COLO829 (cell line): ENCODE measurements at regions not wholly inside any gene's neighbourhood (a gene's known extent, or its start where the extent isn't known, plus 50 kb on each side); places are given as distances from the start of the nearest gene placed in this dataset.

Source experiments
- DNase-seq: peaks from one replicate; pipeline ENCODE4 v3.0.0; 2012; ENCODE audit warnings: low spot score

GRCh38 chr17:34776456-34777443 is 184.5 kb downstream of the CCT6B start:
- DNase-seq, result no peak

GRCh38 chr17:34773036-34773435 is 188.2 kb downstream of the CCT6B start:
- DNase-seq, result no peak

DNA sequence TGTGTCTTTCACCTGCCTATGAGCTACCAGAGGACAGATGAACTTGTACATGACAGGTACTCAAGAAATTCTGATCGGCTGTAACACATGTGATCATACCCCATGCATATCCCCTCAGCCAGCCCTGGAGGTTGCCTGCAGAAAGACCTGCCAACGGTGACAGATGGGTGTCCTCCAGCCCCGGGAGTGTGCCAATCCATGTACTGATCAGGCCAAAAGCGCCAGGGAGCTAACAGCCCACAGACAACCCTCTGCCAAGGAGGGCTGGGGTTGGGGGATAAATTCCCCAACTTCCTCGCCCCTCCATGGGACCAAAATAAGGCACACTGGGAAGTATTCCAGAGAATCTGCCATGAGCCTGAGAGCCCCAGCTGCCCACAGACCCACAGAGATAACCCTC is 189.4 kb downstream of the CCT6B start:
- DNase-seq, result no peak

GRCh38 chr17:34770586-34770985 is 190.7 kb downstream of the CCT6B start:
- no peak for DNase-seq

- no peak for DNase-seq
Measured at GRCh38 chr17:34769899-34770298, 190.5 kb downstream of the TMEM132E start.

DNA sequence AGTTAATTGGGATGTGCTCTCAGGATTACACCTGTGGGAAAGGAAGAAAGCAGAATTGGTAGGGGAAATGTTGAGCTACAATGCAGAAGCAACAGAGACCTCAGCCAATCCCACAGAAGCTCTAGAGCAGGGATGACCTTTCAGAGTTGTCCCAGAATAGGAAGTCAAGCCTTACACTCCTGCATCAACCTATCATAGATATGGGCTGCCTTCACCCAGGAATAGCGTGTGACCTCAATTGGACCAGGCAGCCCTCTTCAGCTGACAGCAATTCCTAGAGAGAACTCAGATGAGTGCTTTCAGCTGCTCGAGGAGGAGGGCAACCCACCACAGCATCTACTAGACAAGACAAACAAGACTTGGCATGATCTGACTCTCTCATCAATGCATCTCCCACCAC is 189.7 kb downstream of the TMEM132E start:
- DNase-seq, result no peak

DNA sequence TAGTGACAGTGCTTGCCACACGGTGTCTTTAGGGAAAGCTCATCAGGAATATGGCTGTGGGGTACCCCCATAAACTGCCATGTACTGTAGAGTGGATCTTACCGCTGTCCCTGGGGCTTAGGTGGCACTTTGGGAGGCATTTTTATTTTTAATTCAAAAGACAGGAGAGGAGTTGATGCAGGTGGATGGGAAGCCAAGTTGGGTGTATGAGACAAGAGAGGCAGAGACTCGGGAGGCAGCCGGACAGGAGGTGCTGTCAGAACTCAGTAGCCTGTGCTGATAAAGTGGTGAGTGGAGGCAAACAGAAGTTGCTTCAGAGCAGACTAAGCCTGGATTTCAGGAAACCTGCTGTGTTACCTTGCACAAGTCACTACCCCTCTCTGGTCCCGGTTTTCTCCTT is 185.9 kb downstream of the TMEM132E start:
- no peak for DNase-seq

GRCh38 chr17:34764716-34765115 is 185.3 kb downstream of the TMEM132E start:
- no peak for DNase-seq

DNA sequence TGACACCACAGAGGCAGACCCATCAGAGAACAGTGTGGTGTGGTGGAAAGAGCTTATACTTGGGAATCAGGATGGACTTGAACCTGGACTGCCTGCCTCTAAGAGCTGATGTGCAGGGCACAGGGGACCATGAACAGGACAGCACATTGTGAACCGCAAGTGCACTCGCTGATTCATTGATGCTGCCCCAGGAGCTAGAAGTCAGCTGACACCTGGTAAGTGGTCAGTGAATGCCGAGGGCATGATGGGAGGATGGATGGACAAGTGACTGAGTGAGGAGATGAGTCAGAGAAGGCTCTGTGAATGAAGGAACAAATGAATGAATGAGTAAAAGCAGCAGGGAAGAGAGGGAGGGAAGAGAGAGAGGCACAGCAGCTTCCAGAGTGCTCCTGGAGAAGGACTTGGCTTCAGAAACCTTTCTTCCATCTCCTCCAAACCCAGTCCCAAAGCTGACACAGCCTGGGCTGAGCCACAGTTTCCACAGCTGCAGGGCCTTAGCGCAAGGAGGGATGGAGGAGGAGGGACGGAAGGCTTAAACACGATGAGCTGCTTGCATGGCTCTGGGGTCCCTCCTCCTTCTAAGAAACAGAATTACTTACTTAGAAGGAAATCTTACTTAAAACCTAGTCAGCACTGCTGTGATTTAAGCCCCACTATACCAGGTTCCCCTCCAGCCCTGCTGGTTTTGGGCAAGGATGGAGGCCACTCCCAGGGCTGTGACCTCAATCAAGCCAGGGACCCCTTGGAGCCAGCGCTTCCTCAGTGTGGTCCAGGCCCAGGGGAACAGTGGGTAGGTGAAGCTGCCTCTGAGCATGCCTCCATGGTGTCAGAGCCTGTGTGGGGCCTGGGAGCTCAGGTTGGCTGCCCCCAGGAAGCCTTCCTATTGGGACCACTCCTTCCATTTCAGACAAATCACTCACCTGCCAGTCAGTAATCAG is 184.6 kb downstream of the TMEM132E start:
- peak; percentile 31 for DNase-seq

DNA sequence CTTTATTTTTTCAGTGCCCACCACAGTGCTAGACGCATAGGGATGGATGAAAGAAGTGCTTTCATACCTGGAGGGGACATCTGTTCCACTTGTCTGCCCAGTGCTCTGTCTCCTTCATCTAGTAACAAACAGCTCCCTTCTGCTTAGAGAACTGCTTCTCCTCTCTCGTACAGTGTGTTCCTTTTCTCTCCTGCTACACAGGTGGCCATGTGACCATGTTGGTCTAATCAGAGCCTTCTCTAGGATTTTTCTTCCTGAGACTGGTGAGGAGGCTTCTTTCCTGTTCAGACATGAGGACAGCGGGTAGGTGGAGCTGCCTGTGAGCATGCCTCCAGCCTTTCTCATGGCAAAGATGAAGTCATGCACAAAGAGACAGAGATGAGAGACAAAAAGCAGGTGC is 182.7 kb downstream of the TMEM132E start:
- no peak for DNase-seq

- DNase-seq, result no peak
Measured at GRCh38 chr17:34761646-34762045, 182.3 kb downstream of the TMEM132E start.

GRCh38 chr17:34760931-34761495 is 181.6 kb downstream of the TMEM132E start:
- no peak for DNase-seq

- DNase-seq, result no peak
Measured at GRCh38 chr17:34758718-34759117, 179.3 kb downstream of the TMEM132E start.

DNA sequence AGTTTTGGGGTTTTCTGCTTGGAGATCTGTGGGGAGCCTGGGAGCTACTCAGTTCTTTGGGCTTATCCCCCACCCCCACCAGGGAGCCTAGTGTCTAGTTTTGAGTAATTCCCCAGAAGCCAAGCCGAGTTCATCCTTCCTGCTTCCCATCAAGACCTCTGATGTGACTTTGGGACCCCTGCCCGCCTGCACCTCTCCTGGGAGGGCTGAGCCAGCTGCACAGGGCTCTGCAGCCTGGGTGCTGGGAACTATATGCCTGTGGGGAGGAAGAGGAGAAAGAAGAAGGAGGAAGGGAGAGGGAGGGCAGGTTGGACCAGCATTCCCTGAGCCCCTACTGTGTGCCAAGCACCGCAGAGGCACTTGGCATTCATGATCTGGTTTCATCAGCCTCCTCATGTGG is 178.9 kb downstream of the TMEM132E start:
- DNase-seq, result no peak

DNA sequence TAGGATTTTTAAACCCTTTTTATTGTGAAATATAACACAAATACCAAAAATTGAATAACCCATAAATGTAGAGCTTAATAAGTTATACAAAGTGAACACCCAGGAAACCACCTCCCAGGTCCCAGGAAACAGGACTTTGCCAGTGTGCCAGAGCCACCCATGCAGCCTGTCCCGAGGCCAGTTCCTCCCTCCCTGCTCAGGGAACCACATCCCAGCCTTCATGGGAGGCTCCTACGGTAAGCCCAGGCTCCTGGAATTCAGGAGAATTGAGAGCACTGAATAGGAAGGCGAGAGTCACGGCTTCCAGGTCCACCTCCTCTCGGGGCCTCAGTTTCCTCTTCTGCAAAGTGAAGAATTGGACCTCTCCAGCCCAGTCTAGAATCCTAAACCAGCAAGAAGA is 178.2 kb downstream of the TMEM132E start:
- no peak for DNase-seq

DNA sequence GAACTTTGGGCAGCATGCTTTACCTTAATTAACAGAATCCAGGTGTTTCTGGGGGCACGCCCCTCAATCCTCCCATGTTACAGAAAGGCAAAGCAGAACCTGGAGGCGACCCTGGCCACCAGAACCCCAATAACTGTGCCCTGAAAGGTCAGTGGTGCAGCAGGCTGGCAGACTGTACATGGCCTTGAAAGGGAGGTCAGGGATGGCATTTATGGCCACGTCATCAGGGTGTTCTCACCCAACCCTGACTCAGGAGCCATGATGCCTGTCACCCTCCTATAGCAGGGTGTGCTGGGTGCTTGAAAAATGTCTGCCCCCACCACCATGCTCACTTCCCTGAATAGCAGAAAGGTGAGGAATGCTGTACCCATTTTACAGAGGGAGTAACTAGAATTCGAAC is 177.7 kb downstream of the TMEM132E start:
- DNase-seq, result no peak

DNA sequence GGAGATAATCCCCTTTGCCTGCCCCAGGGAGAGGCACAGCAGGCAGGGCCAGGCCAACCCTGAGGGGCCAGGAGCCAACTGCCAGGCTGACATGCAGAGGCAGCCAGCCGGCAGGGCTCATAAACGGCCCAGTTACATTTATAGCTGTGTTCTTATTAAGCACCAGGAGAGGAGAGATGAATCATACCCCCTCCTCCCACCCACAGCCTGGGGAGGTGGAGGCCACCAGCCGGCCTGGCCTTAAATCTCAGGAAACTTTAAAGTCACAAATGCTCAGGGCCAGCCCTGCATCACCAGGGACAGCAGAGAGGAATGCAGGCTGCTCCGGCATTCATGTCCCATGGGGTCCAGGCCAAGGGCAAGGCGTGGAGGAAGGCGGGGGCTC is 177.2 kb downstream of the TMEM132E start:
- DNase-seq, result no peak

DNA sequence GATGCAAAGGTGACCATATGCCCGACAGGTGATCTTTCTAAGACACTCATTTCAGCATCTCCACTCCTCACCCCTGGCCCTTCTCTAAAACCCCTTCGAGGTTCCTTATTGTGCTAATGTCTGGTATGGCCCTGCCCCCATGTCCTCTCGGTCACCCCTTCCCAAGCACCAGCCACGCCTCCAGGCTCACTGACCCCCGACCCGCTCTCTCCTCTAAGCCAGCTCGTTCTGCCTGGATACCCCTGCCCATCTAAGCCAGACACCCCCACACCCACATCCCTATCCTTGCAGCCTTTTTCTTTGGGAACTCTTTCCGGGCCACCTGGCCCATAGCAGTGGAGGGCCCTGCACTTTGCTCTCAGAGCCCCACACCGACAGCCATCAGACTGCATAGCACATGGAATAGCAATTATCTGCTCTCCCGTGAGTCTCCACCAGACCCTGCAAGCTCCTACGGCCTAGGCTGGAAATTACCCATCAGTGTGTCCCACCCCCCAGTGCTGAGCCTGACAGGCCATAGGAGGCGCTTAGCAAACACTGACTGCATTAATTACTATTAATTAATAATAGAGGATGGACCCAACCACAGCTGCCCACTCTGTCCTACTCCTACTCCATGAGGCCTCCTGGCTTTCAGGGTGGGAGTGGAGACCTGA is 176.7 kb downstream of the TMEM132E start:
- DNase-seq, result no peak

- DNase-seq, result no peak
Measured at GRCh38 chr17:34755371-34755770, 176.0 kb downstream of the TMEM132E start.

- no peak for DNase-seq
Measured at GRCh38 chr17:34750004-34750403, 170.6 kb downstream of the TMEM132E start.

DNA sequence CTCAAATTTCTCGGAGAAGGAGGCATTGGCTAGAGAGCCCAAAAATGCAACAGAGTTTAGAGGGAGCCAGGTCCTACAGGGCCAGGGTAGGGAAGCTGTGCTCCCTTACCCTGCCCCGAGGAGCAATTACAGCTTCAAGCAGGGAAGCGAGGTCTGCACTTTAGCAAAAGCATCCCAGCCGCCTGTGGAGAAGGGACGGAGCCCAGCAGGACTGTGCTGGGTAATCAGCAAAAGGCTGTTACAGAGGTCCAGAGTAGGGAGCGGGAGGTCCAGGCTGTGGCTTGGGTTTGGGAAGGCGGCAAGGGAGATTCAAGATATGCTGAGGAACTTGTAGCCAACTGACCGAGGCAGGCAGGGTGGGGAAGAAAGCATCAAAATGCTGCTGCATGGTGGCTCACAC is 162.6 kb downstream of the TMEM132E start:
- no peak for DNase-seq
